Posterior cingulate gyrus (tissue), 11 donors: ENCODE measurements at regions not wholly inside any gene's neighbourhood (a gene's known extent, or its start where the extent isn't known, plus 50 kb on each side); places are given as distances from the start of the nearest gene placed in this dataset.

Experiments used
- DNase-seq, 10 donors: peaks; one replicate each; pipeline versions ENCODE4 v3.0.0 to v3.0.0-alpha.2; 2020 to 2021; ENCODE audit warnings: mixed read lengths in 3 of 10
- intact Hi-C: fragments of 100-400 bp; cut with DNase I; formaldehyde crosslinking; loops from one replicate; pipeline ENCODE4 v1.15.1; 2023

DNA sequence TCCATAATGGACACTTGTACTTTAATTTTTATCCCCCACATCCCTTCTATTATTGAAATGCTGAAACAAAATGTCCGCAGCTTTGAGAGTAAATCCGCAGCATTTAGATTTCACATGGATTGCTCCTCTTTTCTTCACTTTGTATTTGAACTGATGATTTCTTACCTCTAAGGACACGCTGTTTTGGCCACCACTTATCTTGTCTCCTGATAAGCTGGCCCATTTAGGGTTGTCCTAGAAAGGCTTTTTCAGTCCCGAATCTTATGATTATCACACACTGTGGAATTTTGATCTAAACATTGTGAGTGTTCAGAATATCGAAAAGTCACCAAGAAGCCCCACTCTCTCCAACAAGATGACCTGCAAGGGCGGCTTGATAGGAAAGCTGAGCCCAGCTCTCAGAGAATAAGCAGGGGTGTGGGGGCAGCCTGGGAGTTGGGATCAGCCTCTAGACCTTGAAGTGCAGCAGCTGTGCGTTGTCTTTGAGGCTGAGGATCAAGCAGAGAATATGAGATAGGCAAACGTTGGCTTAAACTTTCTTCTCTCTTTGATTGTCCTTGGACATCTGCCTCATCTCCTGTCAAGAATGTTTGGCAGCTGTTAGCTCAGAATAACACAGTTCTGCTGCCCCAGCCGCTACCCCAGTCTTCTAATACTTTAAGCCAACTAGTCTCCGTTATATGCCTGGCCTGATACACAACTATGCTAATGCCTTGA lies 399.7 kb upstream of the NR2F2 start:
- no peak for DNase-seq
- intact Hi-C loops = no loop called here

- intact Hi-C loops = no loop called here
- no peak for DNase-seq
Observed at GRCh38 chr15:95931619-95932018, 398.9 kb upstream of the NR2F2 start.

DNA sequence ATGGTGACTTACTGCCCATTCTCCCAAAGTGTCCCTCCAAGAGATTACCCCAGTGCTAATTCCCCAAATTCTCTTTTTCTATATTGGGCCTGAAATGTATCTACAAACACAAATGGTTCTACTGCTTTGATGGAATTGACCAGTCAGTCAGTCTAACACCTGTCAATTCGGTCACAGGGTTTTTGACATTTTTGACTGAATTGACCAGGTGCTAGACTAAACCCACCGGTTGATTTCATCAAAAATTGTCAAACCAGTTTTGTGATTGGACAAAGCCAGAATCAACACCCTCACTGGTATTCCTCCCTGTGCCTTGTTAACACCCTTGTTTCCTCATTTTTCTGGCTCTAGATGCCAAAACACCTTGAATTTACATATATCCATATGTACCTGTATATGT lies 398.4 kb upstream of the NR2F2 start:
- intact Hi-C loops = no loop called here
- DNase-seq = no peak

GRCh38 chr15:95932676-95933075 lies 397.8 kb upstream of the NR2F2 start:
- DNase-seq = no peak
- intact Hi-C loops = no loop called here

GRCh38 chr15:95935852-95936251 lies 394.6 kb upstream of the NR2F2 start:
- intact Hi-C loops = no loop called here
- no peak for DNase-seq

GRCh38 chr15:95937128-95937528 lies 393.4 kb upstream of the NR2F2 start:
- no peak for DNase-seq
- intact Hi-C loops = no loop called here

DNA sequence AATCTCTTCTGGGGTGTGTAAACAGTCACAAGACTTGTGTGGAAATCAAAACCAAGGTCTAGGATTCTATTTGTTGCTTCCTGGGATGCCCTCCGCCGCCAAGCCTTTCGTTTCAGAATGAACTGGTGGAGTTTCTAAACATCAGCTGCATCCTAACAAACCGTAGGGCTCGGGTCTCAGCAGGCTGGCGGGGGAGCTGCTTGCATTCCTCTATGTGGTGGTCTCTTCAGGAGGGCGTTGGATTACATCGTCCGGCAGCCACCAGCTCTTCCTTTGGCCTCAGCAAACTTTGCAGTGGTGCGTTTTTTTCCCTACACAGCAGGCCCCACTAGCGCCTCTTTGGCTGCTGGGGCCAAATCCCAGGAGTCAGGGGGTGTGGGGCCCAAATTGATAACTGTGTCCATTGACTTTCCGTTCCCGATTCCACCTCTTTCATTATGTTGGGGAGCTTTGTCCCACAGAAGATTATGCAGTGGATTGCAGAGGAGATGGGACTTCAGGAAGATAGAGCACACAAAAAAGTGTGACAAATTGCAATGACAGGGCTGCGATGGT lies 390.0 kb upstream of the NR2F2 start:
- DNase-seq = no peak
- intact Hi-C loops = no loop called here

- intact Hi-C loops = no loop called here
- DNase-seq = no peak
Observed at GRCh38 chr15:95944193-95944592, 386.3 kb upstream of the NR2F2 start.

DNA sequence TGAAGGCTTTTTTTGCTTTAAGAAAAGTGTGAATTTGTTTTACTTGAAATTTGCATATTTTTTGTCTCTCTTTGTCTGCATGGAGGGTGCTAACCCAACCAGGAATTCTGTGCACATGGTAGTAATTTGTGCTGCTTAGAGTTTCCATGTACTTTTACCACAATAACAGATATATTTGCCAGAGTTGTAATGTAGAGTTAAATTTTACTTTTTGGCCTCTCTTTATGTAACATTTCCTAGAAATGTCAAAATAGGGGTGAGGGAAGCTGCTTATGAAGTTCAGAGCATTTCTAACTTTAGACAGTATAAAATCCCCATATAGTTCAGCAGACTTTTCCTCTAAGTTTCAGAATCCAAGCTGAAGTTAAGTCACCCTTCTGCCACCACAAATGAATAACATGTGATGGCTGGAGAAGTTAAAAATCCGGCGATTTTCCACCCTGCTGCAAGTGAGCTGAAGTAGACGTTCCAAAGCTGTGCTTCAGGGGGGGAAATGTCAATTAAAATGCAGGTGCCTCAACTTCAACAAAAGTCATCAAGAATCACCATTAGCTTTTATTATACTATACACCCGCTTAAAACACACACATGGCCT lies 385.7 kb upstream of the NR2F2 start:
- DNase-seq = no peak
- intact Hi-C loops = no loop called here

DNA sequence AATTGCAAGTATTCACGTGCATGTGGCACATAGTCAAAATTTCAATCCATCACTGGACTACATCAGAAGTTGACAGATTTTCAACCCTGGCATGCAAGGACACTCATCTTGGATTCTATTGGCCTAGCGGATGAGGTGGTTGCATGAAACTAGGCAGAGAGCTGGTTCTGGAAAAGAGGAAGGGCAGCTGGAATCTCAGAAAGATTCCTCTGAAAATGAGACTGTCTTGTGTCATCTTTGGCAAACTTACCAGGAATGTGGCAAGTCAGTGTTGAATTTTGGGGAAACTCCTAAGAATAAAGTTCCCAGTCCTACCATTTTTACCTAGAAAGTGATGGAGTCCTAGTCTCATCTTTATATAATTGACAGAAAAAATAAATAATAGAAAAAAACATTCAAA lies 384.3 kb upstream of the NR2F2 start:
- intact Hi-C loops = no loop called here
- DNase-seq = no peak

DNA sequence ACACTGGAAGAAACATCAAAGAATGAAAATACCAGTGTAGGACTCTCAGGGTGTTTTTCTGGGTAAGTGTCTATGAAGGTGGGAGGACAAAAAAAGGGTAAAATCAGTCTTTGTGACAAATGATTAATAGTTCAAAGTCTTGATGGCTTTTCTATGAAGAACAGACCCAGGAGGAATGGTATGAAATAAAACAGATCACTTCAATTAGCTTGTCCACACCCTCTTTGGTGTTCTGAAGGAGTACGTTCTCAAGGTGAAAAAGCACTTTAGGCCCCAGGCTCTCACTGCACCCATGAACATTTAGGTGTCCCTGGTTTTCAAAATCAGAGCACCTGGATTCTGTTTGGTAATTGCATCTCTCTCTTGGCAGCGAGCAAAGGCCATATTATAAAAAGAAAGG lies 383.6 kb upstream of the NR2F2 start:
- intact Hi-C loops = no loop called here
- DNase-seq = no peak

- no peak for DNase-seq
- intact Hi-C loops = no loop called here
Observed at GRCh38 chr15:95948411-95948810, 382.1 kb upstream of the NR2F2 start.

DNA sequence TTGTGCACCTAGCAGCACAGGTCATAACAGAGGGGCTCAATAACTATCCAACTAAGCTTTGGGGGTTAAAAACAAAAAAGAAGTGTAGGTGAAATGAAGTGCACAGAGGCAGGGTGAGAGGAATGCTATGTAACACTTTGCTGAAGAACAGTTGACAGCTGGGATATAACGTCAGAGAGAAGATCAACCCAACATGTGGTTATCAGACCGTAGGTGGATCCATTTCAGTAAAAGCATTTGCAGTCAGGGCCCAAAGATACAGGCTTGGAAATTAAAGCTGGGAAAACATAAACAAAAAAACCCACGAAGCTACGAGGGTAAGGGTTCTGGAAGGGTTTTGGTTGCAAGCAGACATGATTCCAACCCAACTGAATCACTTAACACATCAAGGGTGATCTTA lies 377.5 kb upstream of the NR2F2 start:
- DNase-seq = no peak
- intact Hi-C loops = no loop called here

DNA sequence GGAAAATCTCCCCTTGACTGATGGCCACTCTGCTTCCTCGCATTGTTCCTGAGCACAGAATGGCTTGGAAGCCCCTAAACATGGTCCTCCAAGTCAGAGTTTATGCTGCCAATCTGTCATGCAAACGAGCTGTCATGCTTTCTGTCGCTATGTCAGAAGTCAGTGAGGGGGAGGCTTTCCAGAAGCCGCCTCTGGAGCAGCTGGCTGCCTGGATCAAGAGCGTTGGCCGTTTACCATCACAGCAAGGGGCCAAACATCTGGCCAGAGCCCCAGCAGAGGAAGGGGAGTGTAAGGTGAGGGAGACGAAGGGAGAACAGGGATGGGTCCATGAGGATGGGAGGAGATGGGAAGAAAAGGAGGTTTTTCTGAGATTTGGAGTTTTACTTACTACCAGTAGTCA lies 372.6 kb upstream of the NR2F2 start:
- intact Hi-C loops = no loop called here
- DNase-seq = no peak

- intact Hi-C loops = no loop called here
- DNase-seq = no peak
Observed at GRCh38 chr15:95958382-95958781, 372.1 kb upstream of the NR2F2 start.

- intact Hi-C loops = no loop called here
- DNase-seq = no peak
Observed at GRCh38 chr15:95968856-95969255, 361.6 kb upstream of the NR2F2 start.

DNA sequence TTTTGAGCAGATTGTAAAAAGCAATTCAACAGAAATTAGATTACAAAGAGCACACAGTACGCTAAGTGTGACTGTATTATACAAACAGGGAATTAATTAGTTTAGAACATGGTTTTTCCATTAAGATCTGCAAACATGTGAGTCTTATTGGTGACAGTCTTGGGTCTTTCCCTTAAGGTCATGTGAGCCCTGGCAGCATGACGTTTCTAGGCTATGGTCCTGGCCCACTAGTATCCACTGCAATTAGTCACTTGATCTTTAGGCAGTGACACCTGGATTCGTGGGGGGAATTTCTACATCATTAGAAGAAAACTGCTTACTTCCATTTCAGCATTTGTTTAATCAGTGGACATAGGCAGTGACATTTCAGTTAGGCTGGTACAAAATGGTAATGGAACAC lies 360.2 kb upstream of the NR2F2 start:
- intact Hi-C loops = no loop called here
- DNase-seq = no peak

DNA sequence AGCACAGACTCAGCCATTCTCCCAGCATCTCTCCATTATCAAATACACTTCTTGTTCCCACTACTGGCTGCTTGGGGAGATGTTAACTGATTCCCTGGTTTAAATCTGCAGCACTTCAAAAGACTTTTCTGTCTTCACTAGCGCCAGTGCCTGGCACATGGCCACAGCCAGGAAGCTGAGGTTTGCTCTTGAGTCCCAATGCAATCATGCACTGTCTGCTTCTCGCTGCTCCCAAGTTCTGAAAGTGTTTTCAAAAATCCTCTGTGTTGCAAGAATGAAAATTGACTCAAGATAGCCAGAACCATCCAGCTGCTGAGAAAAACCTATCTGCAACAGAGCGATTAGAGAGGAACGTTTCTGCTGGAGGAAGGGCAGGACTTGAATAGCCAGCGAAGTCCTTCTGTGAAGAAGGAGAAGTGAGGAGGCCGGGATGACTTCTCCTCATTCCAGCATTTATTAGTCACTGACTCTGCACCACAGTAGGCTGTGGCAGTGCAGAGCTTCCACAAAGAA lies 358.4 kb upstream of the NR2F2 start:
- DNase-seq = no peak
- intact Hi-C loops = no loop called here

DNA sequence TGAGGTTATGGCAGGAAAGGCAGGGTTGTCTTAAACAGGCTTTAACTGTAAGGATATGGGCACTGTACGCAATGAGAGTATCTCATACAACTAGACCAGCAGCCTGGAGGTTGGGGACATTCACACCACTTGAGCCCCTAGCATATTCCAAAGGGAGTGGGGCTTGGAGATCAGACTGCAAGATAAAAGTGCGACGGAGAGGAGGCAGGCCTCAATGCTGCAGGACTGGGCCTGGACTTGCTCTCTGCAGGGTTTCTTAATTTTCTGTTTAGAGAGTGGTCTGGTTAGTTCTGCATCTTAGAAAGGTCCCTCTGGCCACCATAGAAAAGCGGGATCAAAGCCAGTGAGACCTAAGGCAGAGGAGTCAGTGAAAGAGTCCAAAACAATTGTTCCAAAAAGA lies 357.7 kb upstream of the NR2F2 start:
- peak in 1 of 10 donors; percentile 68 for DNase-seq
- intact Hi-C loops = no loop called here

DNA sequence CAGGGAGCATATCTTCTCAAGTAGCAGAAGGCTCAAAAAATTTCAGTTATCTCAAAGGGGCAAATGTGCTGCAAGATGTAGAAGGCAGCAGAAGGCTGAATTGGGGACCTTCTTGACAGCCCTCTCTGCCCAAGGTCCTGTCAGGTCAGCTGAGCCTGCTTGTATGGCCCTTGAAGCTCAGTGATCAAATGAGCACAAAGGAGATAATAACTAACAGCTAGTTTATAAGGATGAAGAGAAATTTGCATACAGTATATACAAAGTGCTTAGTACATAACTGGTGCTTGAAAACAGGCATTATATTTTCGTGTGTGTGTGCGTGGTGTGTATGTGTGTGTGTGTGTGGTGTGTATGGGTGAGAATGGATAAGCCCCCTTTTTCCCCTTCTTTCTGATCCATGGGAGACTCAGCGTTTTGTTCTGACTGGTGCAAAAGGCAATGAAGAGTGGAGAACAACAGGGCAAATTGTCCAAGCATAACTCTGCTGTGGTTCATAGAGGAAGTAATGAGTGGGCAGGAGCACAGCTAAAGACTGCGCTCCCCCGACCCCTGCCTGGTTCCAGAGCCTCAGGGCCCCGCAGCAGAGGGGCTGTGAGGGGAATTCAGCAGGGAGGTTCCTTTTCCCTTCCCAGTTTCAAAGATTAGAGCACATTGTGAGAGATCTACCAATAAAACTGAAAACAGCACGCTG lies 356.8 kb upstream of the NR2F2 start:
- DNase-seq = no peak
- intact Hi-C loops = no loop called here

- intact Hi-C loops = no loop called here
- DNase-seq = no peak
Observed at GRCh38 chr15:95975212-95975611, 355.3 kb upstream of the NR2F2 start.

- DNase-seq = no peak
- intact Hi-C loops = no loop called here
Observed at GRCh38 chr15:95979286-95979685, 351.2 kb upstream of the NR2F2 start.
